SK-N-MC (cell line): ENCODE measurements at regions not wholly inside any gene's neighbourhood (a gene's known extent, or its start where the extent isn't known, plus 50 kb on each side); places are given as distances from the start of the nearest gene placed in this dataset.

Experiments used
- DNase-seq: peaks from one replicate; pipeline ENCODE4 v3.0.0-alpha.2; 2011; ENCODE audit warnings: low read depth, low spot score
- H3K27ac ChIP-seq: fragments of 200-600 bp; sonication (generic); 2 replicates; pipeline ENCODE4 v1.5.1; 2016; ENCODE audit warnings: mixed run types
- H3K36me3 ChIP-seq: fragments of 200-600 bp; sonication (generic); 2 replicates; pipeline ENCODE4 v1.6.1; 2017; ENCODE audit warnings: antibody characterized with exemption, low read length, mixed read lengths; ENCODE audit not compliant: insufficient read depth
- H3K4me3 ChIP-seq: fragments of 200-600 bp; sonication (generic); 2 replicates; pipeline ENCODE4 v1.5.1; 2016
- H3K9ac ChIP-seq: fragments of 200-600 bp; sonication (generic); 2 replicates; pipeline ENCODE4 v1.8.0; 2017; ENCODE audit warnings: mixed run types, mixed read lengths; ENCODE audit not compliant: insufficient read length
- H3K9me3 ChIP-seq: fragments of 200-600 bp; sonication (generic); 2 replicates; pipeline ENCODE4 v1.6.1; 2017; ENCODE audit warnings: low read depth, mild to moderate bottlenecking, antibody characterized with exemption, low read length, moderate library complexity, mixed read lengths
- EZH2 ChIP-seq: fragments of 200-600 bp; sonication (generic); IDR thresholded peaks from one replicate; pipeline ENCODE4 v1.6.1; 2017; ENCODE audit warnings: antibody characterized with exemption
- FOXP2 ChIP-seq: optimal IDR thresholded peaks from 2 replicates; pipeline ENCODE3; 2011; ENCODE audit warnings: mild to moderate bottlenecking, moderate library complexity; ENCODE audit not compliant: insufficient read depth; ENCODE audit errors: extremely low read length, control extremely low read depth
- POLR2AphosphoS5 ChIP-seq: IDR thresholded peaks from 2 replicates; pipeline ENCODE4 v1.6.1; 2012; ENCODE audit warnings: mild to moderate bottlenecking, low read depth, low read length, borderline replicate concordance

GRCh38 chr2:88859461-88859860 is 168.0 kb downstream of the RPIA start:
- Histone ChIP-seq H3K9ac (no peak overlapping the region), H3K27ac (no peak overlapping the region)

GRCh38 chr2:88860421-88861075 is 169.1 kb downstream of the RPIA start:
- H3K9ac ChIP-seq, result no peak overlapping the region

More at GRCh38 chr2:88859461-88859860, 168.0 kb downstream of the RPIA start:
- H3K9me3 ChIP-seq, result no peaks in the 10 kb centered on the region
- H3K36me3 ChIP-seq, result no peaks in the 10 kb centered on the region
- no peak for TF ChIP-seq FOXP2
- no peak overlapping the region for H3K4me3 ChIP-seq
- no peak for DNase-seq

GRCh38 chr2:88865801-88866371 is 174.4 kb downstream of the RPIA start:
- no peak overlapping the region for H3K27ac ChIP-seq
- H3K9me3 ChIP-seq, result no peaks in the 10 kb centered on the region
- H3K9ac ChIP-seq, result no peak overlapping the region
- no peaks in the 10 kb centered on the region for H3K36me3 ChIP-seq
- DNase-seq, result no peak
- TF ChIP-seq EZH2, result no peak
- no peak for TF ChIP-seq FOXP2
- TF ChIP-seq POLR2AphosphoS5, result no peak
- no peak overlapping the region for H3K4me3 ChIP-seq

More at GRCh38 chr2:88860421-88861075, 169.1 kb downstream of the RPIA start:
- Histone ChIP-seq H3K4me3 (no peak overlapping the region), H3K36me3 (no peaks in the 10 kb centered on the region), H3K9me3 (no peaks in the 10 kb centered on the region), H3K27ac (no peak overlapping the region)
- no peak for DNase-seq
- no peak for TF ChIP-seq EZH2
- no peak for TF ChIP-seq FOXP2
- TF ChIP-seq POLR2AphosphoS5, result no peak

- DNase-seq, result no peak
- Histone ChIP-seq H3K9me3 (no peaks in the 10 kb centered on the region), H3K27ac (no peak overlapping the region), H3K9ac (no peak overlapping the region), H3K4me3 (no peak overlapping the region), H3K36me3 (no peaks in the 10 kb centered on the region)
- TF ChIP-seq EZH2 (no peak), POLR2AphosphoS5 (no peak), FOXP2 (no peak)
Measured at GRCh38 chr2:88866756-88867155, 175.3 kb downstream of the RPIA start.

GRCh38 chr2:88868861-88869260 is 177.4 kb downstream of the RPIA start:
- Histone ChIP-seq H3K36me3 (no peaks in the 10 kb centered on the region), H3K9ac (no peak overlapping the region), H3K27ac (no peak overlapping the region), H3K4me3 (no peak overlapping the region), H3K9me3 (no peaks in the 10 kb centered on the region)
- TF ChIP-seq EZH2 (no peak), POLR2AphosphoS5 (no peak), FOXP2 (no peak)
- DNase-seq, result no peak

GRCh38 chr2:88870267-88870839 is 178.9 kb downstream of the RPIA start:
- no peak for DNase-seq
- Histone ChIP-seq H3K27ac (no peak overlapping the region), H3K9ac (no peak overlapping the region), H3K9me3 (no peaks in the 10 kb centered on the region), H3K4me3 (no peak overlapping the region), H3K36me3 (no peaks in the 10 kb centered on the region)
- TF ChIP-seq EZH2 (no peak), FOXP2 (no peak), POLR2AphosphoS5 (no peak)

- H3K4me3 ChIP-seq, result no peak overlapping the region
- no peak overlapping the region for H3K9ac ChIP-seq
- no peaks in the 10 kb centered on the region for H3K9me3 ChIP-seq
- H3K27ac ChIP-seq, result no peak overlapping the region
- no peaks in the 10 kb centered on the region for H3K36me3 ChIP-seq
- TF ChIP-seq POLR2AphosphoS5, result no peak
- TF ChIP-seq EZH2, result no peak
- no peak for TF ChIP-seq FOXP2
- DNase-seq, result no peak
Measured at GRCh38 chr2:88871336-88871735, 179.9 kb downstream of the RPIA start.

- Histone ChIP-seq H3K36me3 (no peaks in the 10 kb centered on the region), H3K27ac (no peak overlapping the region), H3K9me3 (no peaks in the 10 kb centered on the region), H3K4me3 (no peak overlapping the region), H3K9ac (no peak overlapping the region)
- TF ChIP-seq EZH2 (no peak), POLR2AphosphoS5 (no peak), FOXP2 (no peak)
- no peak for DNase-seq
Measured at GRCh38 chr2:88873620-88874019, 182.1 kb downstream of the RPIA start.
